ENCODE measurements at regions not wholly inside any gene's neighbourhood (a gene's known extent, or its start where the extent isn't known, plus 50 kb on each side); places are given as distances from the start of the nearest gene placed in this dataset.

GRCh38 chr7:16978358-16979244 is 96.8 kb upstream of the AGR3 start:
- no peak for DNase-seq

GRCh38 chr7:16980539-16980938 is 98.8 kb upstream of the AGR3 start:
- DNase-seq, result no peak

DNA sequence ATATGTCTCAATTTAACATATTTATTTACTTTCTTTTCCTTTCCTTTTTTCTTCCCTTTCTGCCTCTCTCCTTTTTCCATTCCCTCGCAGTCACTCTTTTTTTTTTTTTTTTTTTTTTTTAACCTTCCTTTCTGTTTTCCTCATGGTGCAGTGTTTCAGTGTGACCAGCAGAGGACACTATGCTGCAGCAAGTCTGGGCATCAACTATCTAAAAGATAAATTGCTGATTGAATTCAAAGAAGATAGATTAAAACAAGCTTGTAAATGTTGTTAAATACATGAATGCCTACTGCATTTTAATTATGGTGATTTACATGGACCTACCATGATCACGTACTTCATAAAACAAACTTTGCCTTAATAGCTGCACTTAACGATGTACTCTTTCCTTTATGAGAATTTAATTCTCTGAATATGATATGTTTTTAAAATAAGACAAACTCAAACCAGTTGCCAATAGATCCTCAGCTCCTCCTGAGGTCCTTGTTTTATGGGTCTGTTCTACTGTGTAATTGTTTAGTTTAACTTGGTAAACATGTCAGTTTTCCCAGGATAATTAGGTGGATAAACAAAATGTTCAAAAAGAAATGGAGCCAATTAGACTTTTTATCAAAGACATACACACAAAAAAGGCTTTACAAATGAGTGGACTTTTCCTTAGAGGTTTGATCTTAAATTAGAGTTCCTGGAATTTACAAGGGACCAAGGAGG is 101.0 kb upstream of the AGR3 start:
- DNase-seq, result peak in 3 of 5 donors; percentile 0 to 49 (median 1)

DNA sequence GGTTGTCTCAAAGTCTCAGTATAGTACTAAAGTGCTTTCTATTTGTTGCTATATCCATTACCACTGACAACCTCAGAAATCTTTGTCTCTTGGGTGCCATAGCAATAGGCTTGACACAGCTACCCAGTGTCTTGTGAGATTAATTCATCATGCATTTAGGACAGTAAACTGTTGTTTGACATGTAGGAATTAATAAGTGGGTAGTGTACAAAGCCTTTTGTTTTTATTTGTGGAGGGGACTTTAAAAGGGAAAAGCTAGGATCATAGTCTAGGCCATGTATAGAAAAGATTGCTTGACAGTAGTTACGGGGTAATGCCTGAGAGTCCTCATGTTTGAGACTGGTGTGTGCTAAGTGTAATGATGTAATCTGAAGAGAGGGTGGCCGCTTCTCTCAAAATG is 102.6 kb upstream of the AGR3 start:
- DNase-seq, result no peak

DNA sequence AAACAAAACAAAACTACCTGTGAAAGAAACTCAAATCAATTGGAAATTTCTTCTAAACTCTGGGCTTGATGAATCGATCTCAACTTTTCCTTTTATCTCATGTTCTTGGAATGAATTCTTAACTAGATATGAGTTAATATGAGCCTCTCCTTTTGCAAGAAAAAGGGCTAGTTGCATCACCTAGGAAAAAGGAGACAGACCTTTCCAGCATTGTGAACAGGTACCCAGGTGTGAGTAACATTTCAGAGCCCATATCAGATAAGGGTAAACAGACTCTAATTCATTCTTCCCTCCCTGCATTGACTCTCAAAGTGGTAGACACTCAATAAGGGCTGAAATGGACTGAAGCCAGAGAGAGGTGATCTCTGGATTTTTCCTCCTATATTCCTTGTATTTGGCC is 103.8 kb upstream of the AGR3 start:
- no peak for DNase-seq

GRCh38 chr7:16986755-16987154 is 105.0 kb upstream of the AGR3 start:
- DNase-seq, result no peak

DNA sequence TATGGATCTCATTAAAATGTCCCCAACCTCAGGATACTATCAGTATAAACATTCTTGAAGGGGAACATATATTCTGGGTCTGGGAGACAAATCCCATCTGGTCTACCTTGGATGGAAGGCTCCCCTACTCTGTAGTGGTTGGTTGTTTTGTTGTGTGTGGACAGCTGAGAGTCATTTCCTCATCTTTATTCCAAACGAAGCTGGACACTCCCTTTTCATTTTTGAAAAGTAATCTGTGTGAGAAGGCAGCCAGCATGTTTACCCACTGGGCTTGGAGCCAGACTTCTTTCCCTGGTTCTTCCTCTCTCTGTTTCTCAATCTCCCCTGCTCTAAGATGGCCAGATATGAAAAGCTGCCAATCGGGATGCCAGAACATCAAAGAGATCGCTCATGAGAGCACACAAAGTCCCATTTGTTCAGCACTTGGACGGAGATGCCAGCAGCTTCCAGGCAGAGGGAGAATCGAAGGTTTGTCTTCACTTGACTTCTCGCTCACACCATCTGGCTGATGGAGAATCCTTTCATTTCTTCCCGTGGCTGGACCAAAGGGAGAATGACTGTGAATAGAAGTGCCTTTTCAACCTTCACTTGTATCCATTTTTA is 108.1 kb upstream of the AGR3 start:
- no peak for DNase-seq

DNA sequence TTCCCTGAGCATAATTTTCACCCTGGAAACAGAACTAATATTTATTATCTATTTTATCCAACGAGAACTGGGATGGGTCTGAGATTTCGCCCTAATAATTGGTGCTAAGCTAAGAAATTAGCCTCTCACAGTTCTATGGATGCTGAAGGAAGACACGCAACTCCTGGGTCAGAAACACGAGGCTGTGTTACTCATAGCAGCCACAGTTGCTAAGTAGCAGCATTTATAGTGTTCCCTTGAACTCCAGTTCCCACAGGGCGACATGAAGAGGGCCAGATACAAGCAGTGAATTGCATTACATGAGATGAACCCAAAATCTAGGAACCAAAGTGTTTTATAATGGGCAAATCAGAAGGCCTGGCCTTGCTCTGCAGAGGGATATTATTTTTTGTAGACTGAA is 109.8 kb upstream of the AGR3 start:
- no peak for DNase-seq

DNA sequence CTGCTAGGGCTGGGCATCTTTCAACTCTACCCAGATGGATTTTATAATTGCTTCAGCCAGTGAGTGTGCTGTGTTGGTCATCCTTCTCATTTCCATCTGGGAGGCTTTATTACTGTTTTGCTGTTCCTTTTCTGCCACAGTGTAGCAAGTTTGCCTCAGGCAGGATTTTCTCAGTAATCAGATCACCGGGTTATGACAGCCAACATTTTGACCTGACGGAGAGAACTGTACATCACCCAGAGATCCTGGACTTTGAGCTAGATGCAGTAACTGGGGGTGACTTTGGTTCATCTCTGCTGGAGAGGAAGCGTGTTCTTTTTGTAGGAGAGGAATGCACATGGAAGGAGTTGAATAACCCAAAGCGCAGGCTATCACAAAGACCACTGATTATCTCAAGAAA is 111.8 kb upstream of the AGR3 start:
- DNase-seq, result no peak

DNA sequence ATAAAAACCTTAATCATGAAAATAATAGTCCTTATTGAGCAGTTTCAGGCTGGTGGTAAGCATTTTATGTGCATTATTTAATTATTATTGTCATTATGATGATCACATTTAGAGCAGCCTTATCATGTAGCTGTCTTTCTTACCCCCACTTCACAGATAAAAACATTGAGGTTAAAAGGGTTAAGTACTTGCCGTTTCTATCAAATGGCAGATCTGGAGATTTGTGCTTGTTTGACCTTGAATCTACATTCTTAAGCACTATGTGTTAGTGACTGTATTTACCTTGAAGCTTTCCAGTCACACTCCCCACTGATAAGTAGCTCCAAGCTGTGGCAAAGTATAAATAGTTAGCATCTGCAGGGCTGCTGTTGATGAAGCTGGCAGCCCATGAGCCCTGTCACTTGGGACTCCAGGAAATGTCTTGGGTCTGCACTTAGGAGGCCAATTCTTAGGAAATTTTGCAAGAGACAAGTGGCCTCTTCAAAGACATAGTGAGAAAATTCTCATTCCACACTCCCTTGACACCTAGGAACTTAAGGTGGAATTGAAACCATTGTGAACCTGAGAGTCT is 116.8 kb upstream of the AGR3 start:
- no peak for DNase-seq

GRCh38 chr7:16999541-17000267 is 117.9 kb upstream of the AGR3 start:
- peak in 1 of 5 donors; percentile 86 for DNase-seq

GRCh38 chr7:17005271-17005670 is 123.5 kb upstream of the AGR3 start:
- DNase-seq, result no peak

DNA sequence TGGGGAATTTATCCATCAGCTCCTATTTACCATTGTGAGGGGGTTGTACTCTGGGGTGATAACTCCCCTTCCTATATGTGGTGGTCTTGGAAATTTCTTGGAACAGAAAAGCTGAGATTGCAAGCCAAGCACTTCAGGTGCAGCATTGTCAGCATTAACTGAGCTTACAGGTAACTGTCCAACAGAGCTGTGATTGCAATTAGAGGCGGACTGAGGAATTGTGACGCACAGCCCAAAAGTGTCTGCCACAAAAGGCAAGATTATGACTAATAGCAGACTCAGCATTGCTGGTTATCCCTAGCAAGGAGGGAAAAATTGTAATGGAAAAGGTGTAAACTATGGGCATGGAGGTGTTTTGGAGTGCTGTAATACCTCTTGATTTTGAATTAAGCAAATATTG is 126.1 kb upstream of the AGR3 start:
- no peak for DNase-seq

- DNase-seq, result peak in 1 of 5 donors; percentile 52
These were observed 127.4 kb upstream of the AGR3 start for GRCh38 chr7:17009007-17009719.

- no peak for DNase-seq
These were observed 128.2 kb upstream of the AGR3 start for GRCh38 chr7:17009933-17010332.

DNA sequence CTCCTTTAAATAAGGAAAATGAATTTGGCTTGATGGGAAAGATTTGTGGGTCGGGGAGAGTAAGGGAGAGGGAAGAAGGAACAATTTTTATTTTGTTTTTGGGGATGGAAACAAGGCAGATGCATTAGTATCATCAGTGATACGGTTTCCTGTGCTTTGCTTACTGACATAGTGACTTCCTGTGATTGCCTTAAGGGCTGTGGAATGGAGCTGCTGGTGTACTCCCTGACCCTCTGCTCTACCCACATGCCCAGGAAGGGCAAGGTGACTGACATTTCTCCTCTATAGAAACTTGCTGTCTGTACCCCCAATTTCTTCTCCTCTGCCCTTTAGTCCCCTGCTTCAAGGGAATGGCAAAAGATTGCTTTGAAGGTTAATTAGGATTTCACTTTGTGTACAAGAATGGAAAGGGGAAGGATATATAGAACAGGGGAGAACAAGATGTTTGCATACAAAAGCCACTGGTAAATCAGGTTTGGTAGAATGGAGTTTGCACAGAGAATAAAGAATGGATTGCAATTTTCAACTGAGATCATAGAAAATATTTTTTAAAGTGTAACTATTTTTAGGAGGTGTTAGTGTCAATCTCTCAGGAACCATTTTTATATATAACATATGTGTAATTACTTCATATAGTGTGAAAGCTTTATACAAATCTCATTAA is 129.0 kb upstream of the AGR3 start:
- DNase-seq, result peak in 1 of 5 donors; percentile 51

DNA sequence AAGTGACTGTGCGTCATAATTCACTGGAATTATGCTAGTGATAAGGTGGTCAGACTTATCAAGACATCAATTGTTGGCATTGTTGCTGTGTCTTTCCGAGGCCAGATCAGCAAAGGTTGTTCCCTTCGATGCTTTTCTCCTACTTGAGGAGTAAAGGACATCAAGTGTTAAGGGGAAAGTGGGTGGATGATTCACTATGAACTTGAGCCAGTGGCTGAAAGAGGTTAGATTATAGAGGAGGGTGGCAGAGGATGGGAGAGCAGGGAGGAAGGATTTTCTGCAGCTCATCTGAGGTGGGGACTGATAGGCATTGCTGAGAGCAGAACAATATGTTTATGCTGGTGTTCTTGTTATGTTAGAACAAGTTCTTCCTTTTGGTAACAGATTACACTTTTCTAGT is 131.4 kb upstream of the AGR3 start:
- no peak for DNase-seq

- no peak for DNase-seq
These were observed 132.9 kb upstream of the AGR3 start for GRCh38 chr7:17014686-17015085.

DNA sequence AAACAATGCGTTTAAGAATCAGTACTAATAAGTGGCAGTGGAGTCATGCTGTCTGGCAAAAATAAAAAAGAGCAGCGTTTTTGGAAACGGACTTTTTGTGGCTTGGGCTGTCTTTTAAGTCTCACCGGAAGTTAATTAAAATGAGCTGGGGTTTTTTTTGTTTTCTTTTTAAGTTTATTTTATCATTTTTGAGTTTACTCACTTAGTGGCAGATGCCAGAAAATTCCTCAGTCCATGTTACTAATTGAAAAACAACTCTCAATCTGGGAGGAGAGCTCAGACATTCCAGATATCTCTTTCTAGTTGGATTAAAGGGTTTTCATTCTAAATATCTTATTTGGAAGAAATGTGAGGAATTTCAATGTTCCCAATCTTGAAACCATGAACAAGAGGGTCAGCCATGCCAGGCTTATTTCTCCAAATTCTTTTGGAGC is 133.8 kb upstream of the AGR3 start:
- no peak for DNase-seq

DNA sequence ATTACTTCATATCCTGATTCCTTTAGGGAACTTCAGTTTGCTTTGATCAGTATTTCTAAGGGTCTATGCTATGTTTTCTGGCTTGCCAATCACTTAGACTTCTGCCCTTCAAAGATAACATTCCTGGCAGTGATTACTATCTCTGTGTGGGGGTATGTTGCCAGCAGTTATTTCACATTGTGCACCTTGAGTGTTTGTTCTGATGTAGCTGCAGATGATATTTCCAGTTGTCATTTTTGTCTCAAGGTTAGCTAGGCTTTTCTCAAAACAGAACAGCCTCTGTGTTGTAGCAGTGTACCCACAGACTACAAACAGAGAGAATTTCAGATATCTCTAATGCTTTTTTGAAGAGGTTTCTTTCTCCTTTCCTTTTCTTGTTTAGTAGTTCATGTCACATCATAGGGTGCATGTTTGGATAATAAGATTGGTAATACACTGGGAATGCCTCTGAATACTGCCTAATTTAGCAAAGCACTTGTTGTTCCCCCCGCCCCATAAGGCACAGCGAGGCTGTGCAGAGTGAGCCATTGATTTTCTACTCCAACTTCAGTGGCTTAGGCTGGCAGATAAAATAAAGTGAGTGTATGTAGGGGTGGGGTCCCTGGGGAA is 134.7 kb upstream of the AGR3 start:
- DNase-seq, result no peak

GRCh38 chr7:17019106-17019505 is 137.3 kb upstream of the AGR3 start:
- DNase-seq, result no peak

Data from T-helper 1 cell (primary cell).